ENCODE measurements at regions not wholly inside any gene's neighbourhood (a gene's known extent, or its start where the extent isn't known, plus 50 kb on each side); places are given as distances from the start of the nearest gene placed in this dataset.

DNA sequence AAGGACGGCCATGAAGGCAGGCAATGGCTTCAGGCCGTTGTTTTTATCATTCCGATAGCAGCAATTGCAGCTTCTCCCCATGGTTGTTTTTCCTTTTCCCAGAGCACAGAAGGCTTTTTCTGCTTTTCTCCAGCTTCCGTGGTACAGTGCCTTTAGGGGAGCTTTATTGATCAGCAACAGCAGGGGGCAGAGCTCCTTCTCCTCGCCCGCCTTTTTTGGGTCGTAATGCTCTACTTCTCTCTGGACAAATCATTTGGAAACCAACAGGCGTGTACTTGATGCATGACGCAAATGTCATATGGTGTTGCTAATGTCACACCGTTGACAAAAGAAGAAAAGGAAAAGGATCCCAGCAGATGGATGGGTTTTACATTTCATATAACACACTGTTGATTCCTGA is 79.7 kb upstream of the SNRK start:
- no peak for DNase-seq

- no peak for DNase-seq
These were observed 80.2 kb upstream of the SNRK start for GRCh38 chr3:43206105-43206504.

- DNase-seq, result no peak
These were observed 83.3 kb upstream of the SNRK start for GRCh38 chr3:43203022-43203421.

- peak; percentile 52 to 81 (median 56) for DNase-seq
These were observed 84.8 kb upstream of the SNRK start for GRCh38 chr3:43201581-43201980.

DNA sequence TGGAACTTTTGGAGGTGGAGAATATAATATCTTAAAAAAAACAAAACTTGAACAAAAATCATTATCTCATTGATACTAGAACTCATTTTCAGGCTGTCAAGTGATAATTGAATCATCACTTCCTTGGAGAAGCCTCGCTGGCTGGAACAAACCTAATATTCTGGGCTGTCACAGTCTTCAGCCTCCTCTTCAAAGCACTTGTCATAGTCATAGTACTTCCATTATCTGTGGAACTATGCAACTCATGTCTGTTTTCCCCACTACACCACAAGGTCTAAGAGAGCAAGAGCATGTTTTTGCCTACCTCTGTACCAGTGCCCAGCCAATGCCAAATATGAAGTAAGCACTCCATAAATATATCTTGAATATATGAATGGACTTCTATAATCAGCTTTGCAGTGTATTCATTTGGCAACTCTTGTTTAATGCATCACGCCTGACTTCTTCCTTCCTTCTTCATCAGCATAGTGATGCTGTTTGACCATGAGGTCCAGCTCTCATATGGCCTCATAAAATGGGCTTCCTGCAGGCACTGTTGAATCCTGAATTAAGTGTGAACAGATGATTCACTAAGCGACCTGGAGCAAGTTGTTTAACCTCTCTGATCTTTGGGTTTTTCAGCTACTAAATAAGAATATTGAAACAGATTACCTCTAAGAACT is 86.6 kb upstream of the SNRK start:
- DNase-seq, result peak; percentile 49 to 76 (median 58)

DNA sequence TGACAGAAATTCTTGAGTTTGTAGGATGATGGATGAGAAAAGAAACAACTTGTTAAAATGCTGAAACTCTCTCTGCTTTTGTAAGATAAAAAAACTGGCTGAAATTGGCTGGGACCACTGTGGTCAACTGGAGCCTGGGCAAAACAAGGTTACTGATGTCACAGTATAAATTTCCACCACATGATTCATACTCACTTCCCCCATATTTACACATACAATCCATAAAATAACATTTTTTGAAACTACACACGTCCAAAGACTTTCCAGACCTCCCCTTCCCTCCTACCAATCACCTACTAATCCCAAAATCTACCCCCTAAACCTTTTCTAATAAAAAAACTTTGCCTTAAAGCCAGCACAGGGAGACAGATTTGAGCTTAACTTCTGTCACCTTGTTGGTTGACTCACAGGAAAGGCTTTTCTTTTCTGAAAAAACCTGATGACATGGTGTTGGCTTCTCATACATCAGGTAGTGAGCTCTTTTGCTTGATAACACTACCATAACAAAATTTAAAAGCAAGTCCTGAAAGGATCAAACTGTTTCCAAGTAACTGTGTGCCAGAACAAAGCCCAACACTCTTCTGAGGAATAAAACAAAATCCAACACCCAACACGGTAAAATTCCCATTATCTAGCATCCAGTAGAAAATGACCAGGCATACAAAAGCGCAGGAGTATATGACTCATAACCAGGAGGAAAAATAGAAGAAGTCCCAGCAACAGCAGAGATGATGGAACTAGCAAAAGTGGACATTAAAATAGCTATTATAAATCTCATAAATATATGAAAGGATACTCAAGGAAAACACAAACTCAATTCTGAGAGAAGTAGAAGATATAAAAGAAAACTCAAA is 87.3 kb upstream of the SNRK start:
- DNase-seq, result peak in 2 of 4 experiments; percentile 36 to 40

DNA sequence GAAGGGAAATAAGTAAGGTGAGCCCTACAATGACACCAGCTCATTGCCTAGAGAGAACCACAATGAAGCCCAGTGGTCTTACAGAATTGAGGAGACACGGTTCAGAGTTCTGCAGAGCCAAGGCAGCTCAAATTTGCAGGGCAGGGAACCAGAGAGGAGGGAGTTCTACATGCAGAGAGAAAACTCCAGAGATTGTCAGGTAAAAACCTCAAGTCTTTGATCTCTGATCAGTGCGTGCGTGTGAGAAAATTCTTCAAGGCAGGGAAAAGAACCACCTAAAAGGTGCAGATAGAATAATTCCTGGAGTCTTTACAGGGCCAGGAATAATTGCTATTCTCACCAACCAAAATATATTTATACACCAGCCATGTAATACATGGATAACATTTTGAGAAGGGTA is 88.0 kb upstream of the SNRK start:
- no peak for DNase-seq

DNA sequence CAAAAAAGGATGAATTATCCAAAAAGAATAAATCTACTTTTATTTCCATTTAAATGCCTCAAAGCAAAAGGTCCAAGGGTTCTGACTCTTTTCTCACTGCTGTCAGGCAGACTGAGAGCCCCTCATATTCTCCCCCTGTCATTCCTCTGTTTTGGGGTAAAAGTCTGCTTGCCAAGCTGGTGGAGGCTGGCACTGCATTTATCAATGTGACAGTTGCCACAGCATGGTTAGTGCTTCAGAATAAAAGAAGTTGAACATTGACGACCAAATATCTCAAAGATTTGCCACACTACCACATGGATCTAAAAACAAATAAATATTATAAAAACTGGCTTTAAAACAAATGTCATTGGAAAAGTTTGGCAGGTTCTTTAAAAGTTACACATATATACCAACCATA is 89.2 kb upstream of the SNRK start:
- no peak for DNase-seq

GRCh38 chr3:43196721-43197120 is 89.6 kb upstream of the SNRK start:
- DNase-seq, result no peak

- DNase-seq, result no peak
These were observed 89.2 kb upstream of the POMGNT2 start for GRCh38 chr3:43195115-43195498.

DNA sequence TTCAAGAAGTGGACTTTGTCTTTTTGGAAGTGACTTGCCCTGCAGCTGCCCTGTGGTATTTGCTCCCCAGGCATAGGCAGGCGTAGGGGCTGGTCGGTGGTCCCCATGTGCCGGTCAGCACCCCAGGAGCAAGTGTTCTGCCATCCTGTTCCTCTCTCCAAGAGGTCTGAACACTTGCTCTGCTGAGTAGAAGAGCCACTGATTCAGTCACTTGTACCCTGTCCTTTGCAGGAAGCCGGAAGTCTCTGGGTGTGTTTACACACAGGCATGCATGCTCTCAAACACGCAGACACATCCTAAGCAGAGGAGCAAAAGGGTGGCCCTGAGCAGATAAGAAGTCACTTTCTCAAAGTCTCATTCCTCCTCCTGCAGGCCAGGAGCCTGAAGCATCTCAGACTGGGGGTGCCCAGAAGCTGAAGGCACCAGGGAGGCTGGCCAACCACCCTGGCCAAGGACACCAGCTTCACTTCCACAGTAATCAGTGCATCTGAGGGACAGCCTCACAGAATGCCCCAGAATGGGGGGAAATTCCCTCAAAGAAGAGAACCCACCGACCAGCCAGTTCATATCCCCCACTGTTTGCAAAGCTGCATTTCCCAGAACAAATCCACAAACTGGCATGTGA is 88.7 kb upstream of the POMGNT2 start:
- DNase-seq, result no peak

GRCh38 chr3:43194069-43194468 is 88.2 kb upstream of the POMGNT2 start:
- DNase-seq, result no peak

- DNase-seq, result no peak
These were observed 86.1 kb upstream of the POMGNT2 start for GRCh38 chr3:43192028-43192427.

DNA sequence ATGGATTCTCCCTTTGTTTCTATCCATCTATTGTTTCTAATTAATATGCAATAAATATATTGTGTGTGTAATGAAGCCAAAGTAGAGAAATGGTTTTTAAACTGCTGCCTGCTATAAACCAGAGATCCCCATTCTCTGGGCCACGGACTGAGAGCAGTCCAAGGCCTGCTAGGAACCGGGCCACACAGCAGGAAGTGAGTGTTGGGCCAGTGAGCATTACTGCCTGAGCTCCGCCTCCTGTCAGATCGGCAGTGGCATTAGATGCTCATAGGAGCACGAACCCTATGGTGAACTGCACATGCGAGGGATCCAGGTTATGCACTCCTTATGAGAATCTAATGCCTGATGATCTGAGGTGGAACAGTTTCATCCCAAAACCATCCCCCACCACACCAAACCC is 85.2 kb upstream of the POMGNT2 start:
- no peak for DNase-seq

DNA sequence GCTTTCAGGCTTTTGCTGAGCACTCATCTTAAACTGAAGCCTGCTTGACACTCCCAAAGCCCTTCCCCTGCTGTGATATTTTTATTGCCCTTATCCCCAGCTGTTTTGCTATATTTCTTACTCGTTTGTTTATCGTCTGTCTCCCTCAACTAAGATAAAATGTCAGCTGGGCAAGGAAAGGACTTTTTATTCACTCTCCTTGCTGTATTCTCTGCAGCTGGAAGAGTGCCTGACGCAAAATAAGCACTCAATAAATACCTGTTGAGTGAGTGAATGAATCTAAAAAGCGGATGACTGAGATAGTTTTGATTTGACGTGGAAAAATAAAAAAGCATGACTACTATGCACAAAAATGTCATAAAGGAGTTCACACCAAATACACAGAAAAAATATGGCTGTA is 84.8 kb upstream of the POMGNT2 start:
- DNase-seq, result no peak

DNA sequence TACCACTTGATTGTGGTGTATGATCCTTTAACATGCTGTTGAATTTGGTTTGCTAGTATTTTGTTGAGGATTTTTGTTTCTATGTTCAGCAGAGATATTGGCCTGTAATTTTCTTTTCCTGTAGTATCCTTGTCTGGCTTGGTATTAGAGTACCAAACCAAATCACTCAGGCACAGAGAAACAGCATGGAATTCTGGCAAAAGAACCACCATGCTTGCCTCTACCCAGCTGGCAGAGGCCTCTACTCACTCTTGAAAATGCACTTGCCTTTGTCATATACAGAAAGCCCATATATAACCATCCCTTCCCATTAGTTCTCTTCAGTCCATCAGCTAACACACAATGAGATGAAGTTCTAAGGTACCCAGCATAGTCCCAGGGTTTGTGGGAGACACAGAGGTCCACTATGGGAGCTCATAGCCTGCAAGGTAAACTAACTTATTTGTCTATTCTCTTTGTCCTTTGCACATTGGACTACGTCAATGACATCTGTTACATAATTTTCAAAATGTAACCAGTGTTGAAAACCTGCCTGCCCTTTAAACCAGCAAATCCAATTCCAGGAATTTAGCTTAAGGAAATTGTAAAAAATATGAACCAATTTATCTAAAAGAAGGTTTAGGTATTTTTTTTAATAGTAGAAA is 82.1 kb upstream of the POMGNT2 start:
- no peak for DNase-seq

DNA sequence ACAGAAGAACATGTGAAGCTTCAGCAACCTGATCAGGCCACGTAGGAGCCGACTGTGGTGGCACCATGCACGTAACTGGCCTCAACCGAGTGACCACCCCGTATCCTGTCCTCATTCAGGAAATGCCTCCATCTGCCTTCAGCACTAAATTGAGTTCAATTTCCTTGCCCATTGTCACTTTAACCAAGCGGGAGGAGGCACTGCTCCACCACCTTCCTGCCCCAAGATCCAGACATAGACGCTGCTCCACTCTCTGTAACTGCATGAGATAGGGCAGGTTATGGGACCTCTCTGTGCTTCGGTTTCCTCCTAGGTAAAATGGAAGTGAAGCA is 80.1 kb upstream of the POMGNT2 start:
- DNase-seq, result no peak

GRCh38 chr3:43185274-43185982 is 79.5 kb upstream of the POMGNT2 start:
- no peak for DNase-seq

GRCh38 chr3:43183456-43183855 is 77.6 kb upstream of the POMGNT2 start:
- DNase-seq, result peak in 1 of 4 experiments; percentile 17

DNA sequence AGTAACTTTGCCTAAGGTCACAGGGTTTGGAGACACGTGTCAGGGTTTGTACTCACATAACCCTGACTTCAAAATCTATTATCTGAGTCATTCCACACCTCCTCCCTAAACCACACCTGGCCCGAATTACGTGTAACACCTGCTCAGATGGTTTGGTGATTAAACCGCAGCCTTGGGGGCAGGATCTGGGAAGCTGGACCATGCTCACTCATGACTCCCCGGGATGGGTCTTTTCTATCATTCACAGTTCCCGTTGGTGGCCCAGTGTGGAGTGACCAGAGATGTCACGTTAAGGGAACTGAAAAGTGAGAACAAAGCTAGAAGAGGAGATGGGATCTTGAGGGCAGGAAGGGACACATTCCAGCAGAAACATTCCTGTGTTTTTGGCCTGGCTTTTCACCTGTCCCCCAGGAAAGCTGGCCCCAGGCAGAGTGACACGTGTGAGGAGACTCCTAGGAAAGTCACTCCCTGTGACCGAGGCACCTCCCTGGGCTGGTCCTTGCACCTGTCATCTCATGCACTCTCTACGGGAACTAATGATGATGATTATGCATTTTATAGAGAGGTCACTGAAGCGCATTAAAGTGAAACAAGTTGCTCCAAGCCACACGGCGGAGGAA is 75.4 kb upstream of the POMGNT2 start:
- peak; percentile 43 to 70 (median 52) for DNase-seq

- DNase-seq, result peak; percentile 32 to 60 (median 46)
These were observed 74.8 kb upstream of the POMGNT2 start for GRCh38 chr3:43180694-43181093.

DNA sequence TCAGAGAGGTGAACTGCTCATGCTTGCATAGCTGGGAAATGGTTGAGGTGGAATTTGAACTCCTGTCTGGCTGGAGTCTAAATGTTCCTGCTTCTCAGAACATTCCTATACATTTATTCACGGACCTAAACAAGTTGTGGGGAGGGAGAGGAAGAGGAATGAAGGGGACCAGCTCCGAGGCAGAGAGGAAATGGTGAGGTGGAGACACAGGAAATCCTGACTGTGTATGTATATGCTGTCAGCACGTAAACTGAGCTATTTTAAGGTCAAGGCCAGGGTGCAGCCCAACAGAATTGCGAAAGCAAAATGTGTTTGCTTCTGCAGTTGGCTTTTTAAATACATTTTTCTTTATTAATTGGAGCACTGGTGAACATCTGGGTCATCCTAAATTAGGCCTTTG is 74.1 kb upstream of the POMGNT2 start:
- peak; percentile 64 to 86 (median 80) for DNase-seq

Measured in suppressor macrophage (primary cell).